H9 (cell line): ENCODE measurements at regions not wholly inside any gene's neighbourhood (a gene's known extent, or its start where the extent isn't known, plus 50 kb on each side); places are given as distances from the start of the nearest gene placed in this dataset.

Source experiments
- DNase-seq: peaks from one replicate; pipeline ENCODE4 v3.0.0-alpha.2; 2017
- H2AFZ ChIP-seq: one replicate; pipeline ENCODE4 v1.6.1; 2013; ENCODE audit warnings: mild to moderate bottlenecking, low read length, control low read depth, moderate library complexity
- H2AK5ac ChIP-seq: 2 replicates; pipeline ENCODE4 v1.6.1; 2013; ENCODE audit warnings: low read length, control low read depth, mixed read lengths; ENCODE audit not compliant: insufficient read length
- H2BK120ac ChIP-seq: one replicate; pipeline ENCODE4 v1.6.1; 2013; ENCODE audit warnings: low read depth, mild to moderate bottlenecking, low read length, control low read depth, inconsistent platforms; ENCODE audit not compliant: poor library complexity, severe bottlenecking
- H2BK12ac ChIP-seq: 2 replicates; pipeline ENCODE4 v1.6.1; 2013; ENCODE audit warnings: low read length, control low read depth, mixed read lengths, low read depth; ENCODE audit not compliant: insufficient read length
- H2BK15ac ChIP-seq: 2 replicates; pipeline ENCODE4 v1.6.1; 2013; ENCODE audit warnings: low read depth, low read length, control low read depth
- H2BK20ac ChIP-seq: one replicate; pipeline ENCODE4 v1.6.1; 2013; ENCODE audit warnings: low read depth, mild to moderate bottlenecking, low read length, control low read depth, inconsistent platforms; ENCODE audit not compliant: poor library complexity, severe bottlenecking
- H2BK5ac ChIP-seq: 2 replicates; pipeline ENCODE4 v1.6.1; 2013; ENCODE audit warnings: low read length, control low read depth, mixed read lengths; ENCODE audit not compliant: insufficient read length
- H3K14ac ChIP-seq: 2 replicates; pipeline ENCODE4 v1.6.1; 2013; ENCODE audit warnings: low read length, control low read depth; ENCODE audit not compliant: insufficient read depth
- H3K18ac ChIP-seq: 2 replicates; pipeline ENCODE4 v1.6.1; 2013; ENCODE audit warnings: low read depth, mild to moderate bottlenecking, mixed read lengths, low read length, control low read depth; ENCODE audit not compliant: insufficient read length
- H3K23ac ChIP-seq: 2 replicates; pipeline ENCODE4 v1.6.1; 2013; ENCODE audit warnings: low read length, control low read depth, mixed read lengths, low read depth; ENCODE audit not compliant: insufficient read length
- H3K23me2 ChIP-seq: 2 replicates; pipeline ENCODE4 v1.6.1; 2013; ENCODE audit warnings: low read depth, mild to moderate bottlenecking, mixed read lengths, low read length, control low read depth; ENCODE audit not compliant: insufficient read length, poor library complexity, severe bottlenecking
- H3K27ac ChIP-seq: 2 replicates; pipeline ENCODE4 v1.5.1; 2013; ENCODE audit warnings: low read length, control low read depth, mixed read lengths, low read depth; ENCODE audit not compliant: insufficient read length
- H3K27me3 ChIP-seq: 2 replicates; pipeline ENCODE4 v1.6.1; 2013; ENCODE audit warnings: low read length, control low read depth, inconsistent platforms; ENCODE audit not compliant: insufficient read depth
- H3K4ac ChIP-seq: 2 replicates; pipeline ENCODE4 v1.6.1; 2013; ENCODE audit warnings: low read depth, mild to moderate bottlenecking, control low read depth, inconsistent platforms, low read length, moderate library complexity
- H3K4me1 ChIP-seq: 2 replicates; pipeline ENCODE4 v1.6.1; 2013; ENCODE audit warnings: low read length, control low read depth, inconsistent platforms; ENCODE audit not compliant: insufficient read depth
- H3K4me2 ChIP-seq: 2 replicates; pipeline ENCODE4 v1.6.1; 2013; ENCODE audit warnings: low read length, control low read depth, mixed read lengths; ENCODE audit not compliant: insufficient read length, insufficient read depth
- H3K56ac ChIP-seq: 2 replicates; pipeline ENCODE4 v1.6.1; 2013; ENCODE audit warnings: low read depth, mild to moderate bottlenecking, mixed read lengths, low read length, control low read depth; ENCODE audit not compliant: insufficient read length
- H3K79me1 ChIP-seq: 2 replicates; pipeline ENCODE4 v1.6.1; 2013; ENCODE audit warnings: low read depth, mild to moderate bottlenecking, moderate library complexity, low read length, control low read depth, inconsistent platforms; ENCODE audit not compliant: insufficient read depth, poor library complexity, severe bottlenecking
- H3K79me2 ChIP-seq: 2 replicates; pipeline ENCODE4 v1.6.1; 2013; ENCODE audit warnings: low read length, control low read depth, inconsistent platforms; ENCODE audit not compliant: insufficient read depth
- H3K9ac ChIP-seq: 2 replicates; pipeline ENCODE4 v1.6.1; 2013; ENCODE audit warnings: low read length, control low read depth, mixed read lengths; ENCODE audit not compliant: insufficient read length; ENCODE audit errors: extremely low read depth
- H3K9me3 ChIP-seq: one replicate; pipeline ENCODE4 v1.6.1; 2013; ENCODE audit warnings: low read depth, low read length, inconsistent platforms; ENCODE audit not compliant: control insufficient read depth
- H3T11ph ChIP-seq: one replicate; pipeline ENCODE4 v1.6.1; 2013; ENCODE audit warnings: mild to moderate bottlenecking, low read length, control low read depth, inconsistent platforms
- H4K20me1 ChIP-seq: one replicate; pipeline ENCODE4 v1.6.1; 2013; ENCODE audit not compliant: control insufficient read depth, insufficient read length, insufficient read depth
- H4K5ac ChIP-seq: 2 replicates; pipeline ENCODE4 v1.6.1; 2013; ENCODE audit warnings: low read depth, mild to moderate bottlenecking, mixed read lengths, low read length, control low read depth; ENCODE audit not compliant: insufficient read length
- H4K8ac ChIP-seq: replicated peaks from 2 replicates; pipeline ENCODE4 v1.6.1; 2013; ENCODE audit warnings: low read length, control low read depth, mixed read lengths, low read depth; ENCODE audit not compliant: insufficient read length
- H4K91ac ChIP-seq: 2 replicates; pipeline ENCODE4 v1.6.1; 2013; ENCODE audit warnings: low read depth, mild to moderate bottlenecking, moderate library complexity, mixed read lengths, low read length, control low read depth; ENCODE audit not compliant: insufficient read length
- H3K27ac Mint-ChIP-seq, 3 experiments: 2 replicates in 2 of 3; 3 replicates in 1 of 3; pipeline ENCODE4 v1.8.0; 2020 to 2021; ENCODE audit warnings: mixed read lengths in 3 of 3, mild to moderate bottlenecking in 1 of 3, moderate library complexity in 1 of 3
- H3K27me3 Mint-ChIP-seq: 2 replicates; pipeline ENCODE4 v1.8.0; 2021; ENCODE audit warnings: low read depth, mild to moderate bottlenecking, moderate library complexity, mixed read lengths
- H3K36me3 Mint-ChIP-seq, 3 experiments: 2 replicates in 2 of 3; 3 replicates in 1 of 3; pipeline ENCODE4 v1.8.0; 2020 to 2021; ENCODE audit warnings: low read depth in 3 of 3, mixed read lengths in 3 of 3; ENCODE audit not compliant: insufficient read depth in 1 of 3
- H3K4me1 Mint-ChIP-seq, 2 experiments: 2 replicates each; pipeline ENCODE4 v1.8.0; 2020; ENCODE audit warnings: mixed read lengths in 2 of 2
- H3K4me3 Mint-ChIP-seq, 2 experiments: 2 replicates in 1 of 2; 3 replicates in 1 of 2; pipeline ENCODE4 v1.8.0; 2020 to 2021; ENCODE audit warnings: mild to moderate bottlenecking in 2 of 2, mixed read lengths in 2 of 2, moderate library complexity in 1 of 2
- H3K9me3 Mint-ChIP-seq, 2 experiments: 2 replicates in 1 of 2; 3 replicates in 1 of 2; pipeline ENCODE4 v1.8.0; 2020; ENCODE audit warnings: mild to moderate bottlenecking in 2 of 2, mixed read lengths in 2 of 2, moderate library complexity in 1 of 2
- TF ChIP-seq, protein P1 (sequence below): fragments of 200-600 bp; sonication (generic); conservative IDR thresholded peaks from 3 replicates; pipeline ENCODE4 v1.8.0; 2021; ENCODE audit warnings: antibody characterized with exemption, mild to moderate bottlenecking

DNA sequence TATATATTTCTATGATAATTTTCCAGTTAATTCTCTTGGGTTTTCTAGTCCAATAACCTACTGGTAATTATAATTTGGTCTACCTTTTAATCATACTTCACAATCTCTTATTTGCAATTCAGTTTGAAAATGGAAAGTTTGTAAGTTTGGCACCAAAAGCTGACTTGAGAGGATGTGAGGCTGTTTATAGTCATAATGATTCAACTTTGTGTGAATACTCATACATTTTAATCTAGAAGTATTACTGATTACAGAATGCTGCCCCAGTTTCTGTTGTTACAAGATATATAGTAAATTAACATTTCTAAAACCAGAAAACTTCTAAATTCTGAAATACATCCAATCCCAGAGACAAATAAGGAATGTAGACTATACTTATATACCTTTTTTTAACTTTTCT is 158.2 kb downstream of the SLC38A4 start:
- no peak overlapping the region for H4K8ac ChIP-seq
- Mint-ChIP-seq H3K4me1 (peaks cover 35 to 42% of the 10 kb centered on the region in 2 experiments), H3K36me3 (peaks cover 19 to 32% (median 26%) of the 10 kb centered on the region in 3 experiments), H3K27me3 (no peaks in the 10 kb centered on the region), H3K4me3 (no peak overlapping the region), H3K27ac (no peak overlapping the region), H3K9me3 (peaks cover 16 to 26% of the 10 kb centered on the region in 2 experiments)
- H2AFZ ChIP-seq, result no peak overlapping the region
- H4K91ac ChIP-seq, result no peak overlapping the region
- DNase-seq, result no peak
- H3K4ac ChIP-seq, result no peak overlapping the region
- H2BK12ac ChIP-seq, result no peak overlapping the region
- no peaks in the 10 kb centered on the region for H3K79me1 ChIP-seq
- H4K20me1 ChIP-seq, result no peaks in the 10 kb centered on the region
- H2BK15ac ChIP-seq, result no peak overlapping the region
- H2AK5ac ChIP-seq, result no peak overlapping the region
- H3K18ac ChIP-seq, result no peak overlapping the region
- no peak overlapping the region for H3K14ac ChIP-seq
- H3K4me2 ChIP-seq, result no peak overlapping the region
- no peaks in the 10 kb centered on the region for H3K23me2 ChIP-seq
- H3K9ac ChIP-seq, result no peak overlapping the region
- no peak overlapping the region for H3K27ac ChIP-seq
- no peaks in the 10 kb centered on the region for H3K79me2 ChIP-seq
- H3K4me1 ChIP-seq, result peaks cover 2% of the 10 kb centered on the region; the same call in 1 of the 2 replicates
- H2BK120ac ChIP-seq, result no peak overlapping the region
- H3K27me3 ChIP-seq, result no peaks in the 10 kb centered on the region
- peaks cover 6% of the 10 kb centered on the region for H3K9me3 ChIP-seq
- no peak overlapping the region for H3K23ac ChIP-seq
- H2BK5ac ChIP-seq, result no peak overlapping the region
- no peak overlapping the region for H3T11ph ChIP-seq
- no peak overlapping the region for H2BK20ac ChIP-seq
- TF ChIP-seq, protein P1, sequence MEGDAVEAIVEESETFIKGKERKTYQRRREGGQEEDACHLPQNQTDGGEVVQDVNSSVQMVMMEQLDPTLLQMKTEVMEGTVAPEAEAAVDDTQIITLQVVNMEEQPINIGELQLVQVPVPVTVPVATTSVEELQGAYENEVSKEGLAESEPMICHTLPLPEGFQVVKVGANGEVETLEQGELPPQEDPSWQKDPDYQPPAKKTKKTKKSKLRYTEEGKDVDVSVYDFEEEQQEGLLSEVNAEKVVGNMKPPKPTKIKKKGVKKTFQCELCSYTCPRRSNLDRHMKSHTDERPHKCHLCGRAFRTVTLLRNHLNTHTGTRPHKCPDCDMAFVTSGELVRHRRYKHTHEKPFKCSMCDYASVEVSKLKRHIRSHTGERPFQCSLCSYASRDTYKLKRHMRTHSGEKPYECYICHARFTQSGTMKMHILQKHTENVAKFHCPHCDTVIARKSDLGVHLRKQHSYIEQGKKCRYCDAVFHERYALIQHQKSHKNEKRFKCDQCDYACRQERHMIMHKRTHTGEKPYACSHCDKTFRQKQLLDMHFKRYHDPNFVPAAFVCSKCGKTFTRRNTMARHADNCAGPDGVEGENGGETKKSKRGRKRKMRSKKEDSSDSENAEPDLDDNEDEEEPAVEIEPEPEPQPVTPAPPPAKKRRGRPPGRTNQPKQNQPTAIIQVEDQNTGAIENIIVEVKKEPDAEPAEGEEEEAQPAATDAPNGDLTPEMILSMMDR, result no peak
- H3K56ac ChIP-seq, result no peak overlapping the region
- H4K5ac ChIP-seq, result no peak overlapping the region
